ENCODE measurements at regions not wholly inside any gene's neighbourhood (a gene's known extent, or its start where the extent isn't known, plus 50 kb on each side); places are given as distances from the start of the nearest gene placed in this dataset. TPM values are rescaled to one million over a fixed set of nuclear protein-coding genes. Genes with fewer than 3 reads are reported as not detected.

GRCh38 chr9:33742519-33742918 is 52.8 kb upstream of the PRSS3 start:
- Histone ChIP-seq H3K9ac (replicated peaks; ENCODE audit: extremely low read depth, insufficient read depth, low read length) (no peak overlapping the region), H3K4me2 (ENCODE audit: insufficient read depth, low read length) (no peak overlapping the region), H4K20me1 (replicated peaks; ENCODE audit: control insufficient read depth, extremely low read depth, insufficient read depth, low read length) (no peaks in the 10 kb centered on the region), H2AFZ (ENCODE audit: low read depth, low read length) (no peak overlapping the region), H3K9me3 (replicated peaks; ENCODE audit: control insufficient read depth, insufficient read depth, low read length) (no peaks in the 10 kb centered on the region), H3K4me3 (replicated peaks in 1 of 3; ENCODE audit: insufficient read depth in 1 of 3, low read depth in 1 of 3, low read length in 3 of 3) (no peak overlapping the region), H3K9me1 (replicated peaks; ENCODE audit: control insufficient read depth, extremely low read depth, insufficient read depth, low read length) (no peaks in the 10 kb centered on the region), H3K4me1 (ENCODE audit: control insufficient read depth, extremely low read depth, insufficient read depth, low read length) (no peaks in the 10 kb centered on the region), H3K27me3 (ENCODE audit: control insufficient read depth in 2 of 2, insufficient read depth in 2 of 2, low read length in 2 of 2) (no peaks in the 10 kb centered on the region), H3K36me3 (ENCODE audit: control insufficient read depth in 2 of 2, extremely low read depth in 1 of 2, insufficient read depth in 2 of 2, low read length in 2 of 2) (no peaks in the 10 kb centered on the region), H3K27ac (ENCODE audit: insufficient read depth, low read depth, low read length) (no peak overlapping the region), H3K79me2 (ENCODE audit: control insufficient read depth, insufficient read depth, low read length) (no peaks in the 10 kb centered on the region)
- TF ChIP-seq JUN (IDR thresholded peaks at IDR 0.05; ENCODE audit: borderline replicate concordance, insufficient read depth, insufficient read length, low read depth) (no peak), FOS (IDR thresholded peaks at IDR 0.05; ENCODE audit: borderline replicate concordance, insufficient read depth, low read length) (no peak), MAX (IDR thresholded peaks at IDR 0.05; ENCODE audit: insufficient read depth, insufficient read length) (no peak), POLR2AphosphoS5 (IDR thresholded peaks at IDR 0.05; ENCODE audit: insufficient read depth, low read depth, low read length) (no peak), POLR2A (IDR thresholded peaks at IDR 0.05; ENCODE audit: low read depth, low read length) (no peak), EZH2 (IDR thresholded peaks at IDR 0.05; ENCODE audit: borderline replicate concordance, low read depth, low read length, severe bottlenecking) (no peak), GATA2 (IDR thresholded peaks at IDR 0.05; ENCODE audit: insufficient read depth, insufficient read length, low read depth, low read length) (no peak), MYC (IDR thresholded peaks at IDR 0.05; ENCODE audit: low read depth, low read length) (no peak)
- TF ChIP-seq, protein P1, sequence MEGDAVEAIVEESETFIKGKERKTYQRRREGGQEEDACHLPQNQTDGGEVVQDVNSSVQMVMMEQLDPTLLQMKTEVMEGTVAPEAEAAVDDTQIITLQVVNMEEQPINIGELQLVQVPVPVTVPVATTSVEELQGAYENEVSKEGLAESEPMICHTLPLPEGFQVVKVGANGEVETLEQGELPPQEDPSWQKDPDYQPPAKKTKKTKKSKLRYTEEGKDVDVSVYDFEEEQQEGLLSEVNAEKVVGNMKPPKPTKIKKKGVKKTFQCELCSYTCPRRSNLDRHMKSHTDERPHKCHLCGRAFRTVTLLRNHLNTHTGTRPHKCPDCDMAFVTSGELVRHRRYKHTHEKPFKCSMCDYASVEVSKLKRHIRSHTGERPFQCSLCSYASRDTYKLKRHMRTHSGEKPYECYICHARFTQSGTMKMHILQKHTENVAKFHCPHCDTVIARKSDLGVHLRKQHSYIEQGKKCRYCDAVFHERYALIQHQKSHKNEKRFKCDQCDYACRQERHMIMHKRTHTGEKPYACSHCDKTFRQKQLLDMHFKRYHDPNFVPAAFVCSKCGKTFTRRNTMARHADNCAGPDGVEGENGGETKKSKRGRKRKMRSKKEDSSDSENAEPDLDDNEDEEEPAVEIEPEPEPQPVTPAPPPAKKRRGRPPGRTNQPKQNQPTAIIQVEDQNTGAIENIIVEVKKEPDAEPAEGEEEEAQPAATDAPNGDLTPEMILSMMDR (IDR thresholded peaks at IDR 0.05; ENCODE audit: extremely low read depth in 1 of 2, insufficient read depth in 1 of 2, low read depth in 1 of 2, low read length in 2 of 2): no peak
- no peak for FAIRE-seq
- ChIA-PET CTCF (interaction anchor here (1.0 to 2.9 kb wide), 2 partner anchors 34 to 36 kb away, joined by 4 to 6 read pairs; no protein-coding TSS in a partner anchor), POLR2A (no interaction called here)
- no peak for DNase-seq (ENCODE audit: low read depth, low spot score)
- intact Hi-C loops (cut with micrococcal nuclease): no loop called here
- dilution Hi-C loops (cut with MboI; ENCODE audit: extremely low pct_ligation_motif_present, low sequenced_read_pairs): no loop called here
- no TSS peak for BruUV-seq (replicated peaks)

Small RNAs in the stretch of these regions (small RNA-seq; reads per million reads assigned to genes)
- not detected for gene TRBV22OR9-2 (ENCODE audit: insufficient read depth, insufficient read length, low read depth, low replicate concordance)
- gene TRBV26OR9-2 (ENCODE audit: insufficient read depth, insufficient read length, low read depth, low replicate concordance): not detected

All from endothelial cell of umbilical vein (primary cell).